Lung (tissue), 11 donors: ENCODE measurements at regions not wholly inside any gene's neighbourhood (a gene's known extent, or its start where the extent isn't known, plus 50 kb on each side); places are given as distances from the start of the nearest gene placed in this dataset.

Experiments
- ATAC-seq: fragments of 200-7000 bp; cut with Tn5 transposase; one replicate; pipeline ENCODE4 v1.9.1; 2020; ENCODE audit warnings: moderate number of reproducible peaks; ENCODE audit not compliant: insufficient read depth, low FRiP score
- DNase-seq, 3 donors: peaks; one replicate each; pipeline ENCODE4 v3.0.0-alpha.2; 2013 to 2017
- H3K27ac ChIP-seq, 2 donors: one replicate each; pipeline ENCODE4 v1.5.1; 2013; ENCODE audit warnings: mild to moderate bottlenecking in 2 of 2, moderate library complexity in 2 of 2, control low read depth in 1 of 2, inconsistent platforms in 1 of 2, low read depth in 1 of 2, low read length in 1 of 2
- H3K27me3 ChIP-seq, 3 donors: one replicate each; pipeline ENCODE4 v1.5.1; 2013; ENCODE audit warnings: low read length in 2 of 3; ENCODE audit not compliant: control insufficient read depth in 3 of 3, insufficient read depth in 3 of 3
- H3K36me3 ChIP-seq, 4 donors: one replicate each; pipeline ENCODE4 v1.5.1; 2013; ENCODE audit warnings: low read length in 4 of 4, mild to moderate bottlenecking in 1 of 4, moderate library complexity in 1 of 4; ENCODE audit not compliant: control insufficient read depth in 4 of 4, insufficient read depth in 4 of 4
- H3K4me1 ChIP-seq, 5 donors: one replicate each; pipeline ENCODE4 v1.5.1; 2013; ENCODE audit warnings: low read length in 5 of 5, mild to moderate bottlenecking in 2 of 5, moderate library complexity in 1 of 5; ENCODE audit not compliant: control insufficient read depth in 5 of 5, insufficient read depth in 5 of 5
- H3K4me3 ChIP-seq: one replicate; pipeline ENCODE4 v1.5.1; 2013; ENCODE audit warnings: mild to moderate bottlenecking, control low read depth, moderate library complexity
- H3K9ac ChIP-seq, 2 donors: one replicate each; pipeline ENCODE4 v1.5.1; 2013; ENCODE audit warnings: low read length in 2 of 2, control low read depth in 1 of 2; ENCODE audit not compliant: insufficient read depth in 1 of 2
- H3K9me3 ChIP-seq, 4 donors: one replicate each; pipeline ENCODE4 v1.5.1; 2013; ENCODE audit warnings: low read length in 3 of 4, mild to moderate bottlenecking in 1 of 4, moderate library complexity in 1 of 4; ENCODE audit not compliant: control insufficient read depth in 4 of 4, insufficient read depth in 3 of 4
- CTCF ChIP-seq: IDR thresholded peaks from 2 replicates; pipeline ENCODE4 v1.5.1; 2012; ENCODE audit warnings: mild to moderate bottlenecking; ENCODE audit errors: control extremely low read depth, extremely low read depth
- WGBS, 2 donors: extraction: QIAGEN DNeasy Blood & Tissue Kit; methylation state at CpG; one replicate each; pipeline ENCODE4 v1.1.7; 2013; 5-methylcytosine and 5-hydroxymethylcytosine counted together
- donor health status: control.
- donor health status: control.
- donor health status: Bipolar disorder and iron deficiency.
- donor health status: healthy.
- donor health status: DM: yes; HTN: yes; CAD: no.

- 52 to 67% methylated on average over 1 of the region's 1 CpG for WGBS, 2 donors
- ATAC-seq = no peak
- TF ChIP-seq CTCF = no peak
- DNase-seq = no peak
- H3K9me3 ChIP-seq = no peaks in the 10 kb centered on the region
- H3K36me3 ChIP-seq = no peaks in the 10 kb centered on the region
- no peak overlapping the region for H3K9ac ChIP-seq
- no peaks in the 10 kb centered on the region for H3K27me3 ChIP-seq
- no peak overlapping the region for H3K4me3 ChIP-seq
- peaks cover 0 to 12% (median 0%) of the 10 kb centered on the region in 5 donors for H3K4me1 ChIP-seq
- H3K27ac ChIP-seq = peak overlapping the region in 1 of 2 donors; percentile 24
Measured at GRCh38 chr7:17559388-17559787, 260.9 kb downstream of the AHR start.

GRCh38 chr7:17560516-17560915, 262.1 kb downstream of the AHR start:
- no peak for ATAC-seq
- Histone ChIP-seq H3K9me3 (no peaks in the 10 kb centered on the region), H3K27me3 (no peaks in the 10 kb centered on the region), H3K9ac (no peak overlapping the region), H3K36me3 (no peaks in the 10 kb centered on the region), H3K27ac (no peak overlapping the region), H3K4me3 (no peak overlapping the region), H3K4me1 (peaks cover 0 to 12% (median 0%) of the 10 kb centered on the region in 5 donors)
- WGBS, 2 donors = 58 to 65% methylated on average over 4 of the region's 4 CpGs
- TF ChIP-seq CTCF = no peak
- no peak for DNase-seq

- H3K9ac ChIP-seq = no peak overlapping the region
- ATAC-seq = no peak
- DNase-seq = no peak
- H3K4me3 ChIP-seq = no peak overlapping the region
- H3K36me3 ChIP-seq = no peaks in the 10 kb centered on the region
- no peaks in the 10 kb centered on the region for H3K27me3 ChIP-seq
- H3K4me1 ChIP-seq = peaks cover 0 to 12% (median 0%) of the 10 kb centered on the region in 5 donors
- no peak for TF ChIP-seq CTCF
- WGBS, 2 donors = 88 to 94% methylated on average over 2 of the region's 2 CpGs
- no peak overlapping the region for H3K27ac ChIP-seq
- no peaks in the 10 kb centered on the region for H3K9me3 ChIP-seq
Measured at GRCh38 chr7:17560966-17561365, 262.5 kb downstream of the AHR start.

GRCh38 chr7:17564678-17565212, 266.3 kb downstream of the AHR start:
- Histone ChIP-seq H3K4me1 (no peaks in the 10 kb centered on the region), H3K36me3 (no peaks in the 10 kb centered on the region), H3K4me3 (no peak overlapping the region), H3K9ac (no peak overlapping the region), H3K9me3 (no peaks in the 10 kb centered on the region), H3K27ac (no peak overlapping the region), H3K27me3 (no peaks in the 10 kb centered on the region)
- no peak for DNase-seq
- TF ChIP-seq CTCF = no peak
- 11 to 13% methylated on average over 3 of the region's 3 CpGs for WGBS, 2 donors
- no peak for ATAC-seq
